Gastrocnemius medialis (tissue), 4 donors: ENCODE measurements at regions not wholly inside any gene's neighbourhood (a gene's known extent, or its start where the extent isn't known, plus 50 kb on each side); places are given as distances from the start of the nearest gene placed in this dataset.

Source experiments
- ATAC-seq, 2 donors: fragments of 150-250 bp; one replicate each; pipeline ENCODE4 v1.9.1; 2016
- DNase-seq, 2 donors: peaks; one replicate each; pipeline ENCODE4 v3.0.0-alpha.2; 2019
- H3K27ac ChIP-seq, 4 donors: fragments of 200-600 bp; sonication (generic); 1 replicate in 1 of 4; 2 replicates in 3 of 4; pipeline ENCODE4 v1.5.1; 2016 to 2018; ENCODE audit warnings: mild to moderate bottlenecking in 2 of 4, moderate library complexity in 1 of 4
- H3K27me3 ChIP-seq, 3 donors: fragments of 200-600 bp; sonication (generic) in 2 of 3; 1 replicate in 1 of 3; 2 replicates in 2 of 3; pipeline versions ENCODE4 v1.5.1 to v1.6.0; 2016 to 2019; ENCODE audit warnings: mild to moderate bottlenecking in 1 of 3, moderate library complexity in 1 of 3
- H3K36me3 ChIP-seq, 2 donors: fragments of 200-600 bp; sonication (generic) in 1 of 2; one replicate each; pipeline ENCODE4 v1.5.1; 2017 to 2018
- H3K4me1 ChIP-seq, 2 donors: fragments of 200-600 bp; sonication (generic) in 1 of 2; one replicate each; pipeline ENCODE4 v1.5.1; 2016 to 2017; ENCODE audit warnings: mild to moderate bottlenecking in 2 of 2
- H3K4me3 ChIP-seq, 4 donors: fragments of 200-600 bp; sonication (generic) in 3 of 4; 1 replicate in 1 of 4; 2 replicates in 3 of 4; pipeline ENCODE4 v1.5.1; 2016 to 2019; ENCODE audit warnings: mild to moderate bottlenecking in 2 of 4
- H3K9me3 ChIP-seq, 3 donors: fragments of 200-600 bp; sonication (generic) in 2 of 3; 1 replicate in 1 of 3; 2 replicates in 2 of 3; pipeline ENCODE4 v1.5.1; 2016 to 2019
- POLR2A ChIP-seq, 2 donors: fragments of 450-650 bp; IDR thresholded peaks; one replicate each; pipeline ENCODE4 v1.6.1; 2017; ENCODE audit warnings: antibody characterized with exemption in 2 of 2, mild to moderate bottlenecking in 2 of 2, moderate library complexity in 2 of 2
- in situ Hi-C, 4 donors: fragments of 200-750 bp; cut with MboI; loops; one replicate each; pipeline versions ENCODE4 v1.15.0 to v1.8.0; 2017; ENCODE audit warnings: low sequenced_read_pairs in 4 of 4
- intact Hi-C: fragments of 100-400 bp; cut with DNase I; formaldehyde crosslinking; loops from one replicate; pipeline ENCODE4 v1.15.1; 2023; ENCODE audit warnings: low total_unique reads
- TF ChIP-seq, protein P1 (sequence below), 5 experiments: fragments of 450-650 bp in 3 of 5; fragments of 200-600 bp in 2 of 5; sonication (generic) in 2 of 5; IDR thresholded peaks in 4 of 5; conservative IDR thresholded peaks in 1 of 5; 1 replicate in 4 of 5; 2 replicates in 1 of 5; pipeline ENCODE4 v1.5.1; 2016 to 2019; ENCODE audit warnings: antibody characterized with exemption in 5 of 5, mild to moderate bottlenecking in 3 of 5, moderate library complexity in 3 of 5

GRCh38 chr18:51433296-51433695 is 235.8 kb upstream of the MEX3C start:
- intact Hi-C loops = no loop called here
- in situ Hi-C loops = no loop called here

GRCh38 chr18:51433881-51434280 is 236.4 kb upstream of the MEX3C start:
- DNase-seq = no peak
- H3K4me3 ChIP-seq = no peak overlapping the region
- H3K36me3 ChIP-seq = no peaks in the 10 kb centered on the region
- H3K27ac ChIP-seq = no peak overlapping the region
- H3K4me1 ChIP-seq = no peaks in the 10 kb centered on the region
- no peaks in the 10 kb centered on the region for H3K27me3 ChIP-seq
- no peak for TF ChIP-seq POLR2A (IDR thresholded peaks at IDR 0.05)
- TF ChIP-seq, protein P1, sequence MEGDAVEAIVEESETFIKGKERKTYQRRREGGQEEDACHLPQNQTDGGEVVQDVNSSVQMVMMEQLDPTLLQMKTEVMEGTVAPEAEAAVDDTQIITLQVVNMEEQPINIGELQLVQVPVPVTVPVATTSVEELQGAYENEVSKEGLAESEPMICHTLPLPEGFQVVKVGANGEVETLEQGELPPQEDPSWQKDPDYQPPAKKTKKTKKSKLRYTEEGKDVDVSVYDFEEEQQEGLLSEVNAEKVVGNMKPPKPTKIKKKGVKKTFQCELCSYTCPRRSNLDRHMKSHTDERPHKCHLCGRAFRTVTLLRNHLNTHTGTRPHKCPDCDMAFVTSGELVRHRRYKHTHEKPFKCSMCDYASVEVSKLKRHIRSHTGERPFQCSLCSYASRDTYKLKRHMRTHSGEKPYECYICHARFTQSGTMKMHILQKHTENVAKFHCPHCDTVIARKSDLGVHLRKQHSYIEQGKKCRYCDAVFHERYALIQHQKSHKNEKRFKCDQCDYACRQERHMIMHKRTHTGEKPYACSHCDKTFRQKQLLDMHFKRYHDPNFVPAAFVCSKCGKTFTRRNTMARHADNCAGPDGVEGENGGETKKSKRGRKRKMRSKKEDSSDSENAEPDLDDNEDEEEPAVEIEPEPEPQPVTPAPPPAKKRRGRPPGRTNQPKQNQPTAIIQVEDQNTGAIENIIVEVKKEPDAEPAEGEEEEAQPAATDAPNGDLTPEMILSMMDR (IDR thresholded peaks at IDR 0.05 in 4 of 5, conservative IDR thresholded peaks at IDR 0.05 in 1 of 5) = no peak
- H3K9me3 ChIP-seq = no peaks in the 10 kb centered on the region
- ATAC-seq = no peak
- in situ Hi-C loops = no loop called here
- intact Hi-C loops = no loop called here

More at GRCh38 chr18:51433296-51433695, 235.8 kb upstream of the MEX3C start:
- H3K27me3 ChIP-seq = no peaks in the 10 kb centered on the region
- H3K4me3 ChIP-seq = no peak overlapping the region
- TF ChIP-seq POLR2A (IDR thresholded peaks at IDR 0.05) = no peak
- TF ChIP-seq, protein P1 (IDR thresholded peaks at IDR 0.05 in 4 of 5, conservative IDR thresholded peaks at IDR 0.05 in 1 of 5) = no peak
- ATAC-seq (no peak), DNase-seq (no peak)
- H3K36me3 ChIP-seq = no peaks in the 10 kb centered on the region
- no peaks in the 10 kb centered on the region for H3K4me1 ChIP-seq
- no peaks in the 10 kb centered on the region for H3K9me3 ChIP-seq
- H3K27ac ChIP-seq = no peak overlapping the region

DNA sequence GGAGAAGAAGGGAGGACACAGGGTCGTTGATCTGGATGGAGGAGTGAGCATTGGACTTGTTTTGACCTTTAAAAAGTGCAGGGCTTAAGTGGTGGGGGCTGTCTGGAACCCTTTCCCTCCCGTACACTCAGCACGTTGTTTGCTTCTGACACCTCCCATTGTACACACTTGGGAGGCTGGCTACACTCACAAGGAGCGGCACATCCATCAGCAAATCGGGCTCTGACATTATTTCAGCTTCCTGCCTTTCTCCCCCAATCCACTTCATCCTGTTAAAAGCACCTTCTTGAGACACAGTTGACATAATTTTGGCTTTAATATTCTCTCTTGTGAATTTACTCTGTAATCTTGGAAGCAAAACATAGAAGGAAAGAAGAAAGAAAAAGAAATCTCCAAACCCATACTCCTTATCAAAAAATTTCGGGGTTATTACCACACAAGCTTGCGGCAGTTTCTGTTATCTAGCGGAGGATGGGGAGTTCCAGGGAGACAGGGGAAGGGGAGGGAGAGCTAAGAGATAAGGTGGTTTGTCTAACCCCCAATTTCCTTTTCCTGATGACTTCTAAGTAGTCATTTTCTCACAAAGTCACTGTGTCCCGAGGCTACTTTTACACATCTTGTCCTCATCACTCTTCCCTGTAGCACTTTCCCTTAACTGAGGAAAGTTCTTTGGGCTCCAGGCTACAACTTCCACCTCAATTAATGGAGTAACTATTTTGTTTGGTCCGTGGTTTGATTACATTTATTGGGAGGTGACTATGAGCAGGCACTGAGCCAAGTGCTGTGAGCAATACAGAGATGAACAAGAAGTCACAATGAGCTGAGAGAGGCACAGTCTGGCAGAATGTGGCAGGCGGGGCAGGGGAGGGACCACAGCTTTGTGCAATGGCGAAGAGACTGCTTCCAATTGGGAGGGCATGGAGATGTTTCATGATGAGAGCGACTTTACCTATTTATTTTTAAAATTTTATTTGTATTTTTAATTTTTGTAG is 240.1 kb upstream of the MEX3C start:
- in situ Hi-C loops (no loop called here), intact Hi-C loops (no loop called here)
- DNase-seq (no peak), ATAC-seq (no peak)
- no peak overlapping the region for H3K27ac ChIP-seq
- TF ChIP-seq POLR2A (IDR thresholded peaks at IDR 0.05) = no peak
- TF ChIP-seq, protein P1 (IDR thresholded peaks at IDR 0.05 in 4 of 5, conservative IDR thresholded peaks at IDR 0.05 in 1 of 5) = no peak
- H3K4me1 ChIP-seq = no peaks in the 10 kb centered on the region
- H3K36me3 ChIP-seq = no peaks in the 10 kb centered on the region
- no peak overlapping the region for H3K4me3 ChIP-seq
- H3K9me3 ChIP-seq = no peaks in the 10 kb centered on the region
- no peaks in the 10 kb centered on the region for H3K27me3 ChIP-seq

- in situ Hi-C loops = no loop called here
- H3K4me1 ChIP-seq = no peaks in the 10 kb centered on the region
- DNase-seq = no peak
- H3K27ac ChIP-seq = no peak overlapping the region
- TF ChIP-seq, protein P1 (IDR thresholded peaks at IDR 0.05 in 4 of 5, conservative IDR thresholded peaks at IDR 0.05 in 1 of 5) = no peak
- TF ChIP-seq POLR2A (IDR thresholded peaks at IDR 0.05) = no peak
- intact Hi-C loops = no loop called here
- no peak for ATAC-seq
- no peaks in the 10 kb centered on the region for H3K36me3 ChIP-seq
- no peaks in the 10 kb centered on the region for H3K27me3 ChIP-seq
- no peaks in the 10 kb centered on the region for H3K9me3 ChIP-seq
- H3K4me3 ChIP-seq = no peak overlapping the region
Measured at GRCh38 chr18:51438797-51439350, 241.4 kb upstream of the MEX3C start.
